A673 (cell line): ENCODE measurements at regions not wholly inside any gene's neighbourhood (a gene's known extent, or its start where the extent isn't known, plus 50 kb on each side); places are given as distances from the start of the nearest gene placed in this dataset.
"Not testable (repeated sequence)": the region's sequence is repeated elsewhere in the genome, so short reads cannot be mapped to it uniquely, and the experiment has no call there.

Source experiments
- EZH2 ChIP-seq: fragments of 200-600 bp; sonication (generic); IDR thresholded peaks from 2 replicates; pipeline ENCODE4 v1.6.1; 2017; ENCODE audit warnings: borderline replicate concordance, low read depth, mild to moderate bottlenecking, mixed read lengths, antibody characterized with exemption, low read length; ENCODE audit not compliant: poor library complexity, severe bottlenecking
- TF ChIP-seq, protein P1 (sequence below): fragments of 300-800, 200-600 bp; sonication (generic); conservative IDR thresholded peaks from 2 replicates; pipeline ENCODE4 v1.5.1; 2017; ENCODE audit warnings: low read depth, mild to moderate bottlenecking, antibody characterized with exemption, low read length, moderate library complexity, mixed read lengths

DNA sequence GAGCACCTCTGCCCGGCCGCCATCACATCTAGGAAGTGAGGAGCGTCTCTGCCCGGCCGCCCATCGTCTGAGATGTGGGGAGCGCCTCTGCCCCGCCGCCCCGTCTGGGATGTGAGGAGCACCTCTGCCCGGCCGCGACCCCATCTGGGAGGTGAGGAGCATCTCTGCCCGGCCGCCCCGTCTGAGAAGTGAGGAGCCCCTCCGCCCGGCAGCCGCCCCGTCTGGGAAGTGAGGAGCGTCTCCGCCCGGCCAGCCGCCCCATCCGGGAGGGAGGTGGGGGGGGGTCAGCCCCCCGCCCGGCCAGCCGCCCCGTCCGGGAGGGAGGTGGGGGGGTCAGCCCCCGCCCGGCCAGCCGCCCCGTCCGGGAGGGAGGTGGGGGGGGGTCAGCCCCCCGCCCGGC, 119.4 kb upstream of the UGP2 start:
- TF ChIP-seq, protein P1, sequence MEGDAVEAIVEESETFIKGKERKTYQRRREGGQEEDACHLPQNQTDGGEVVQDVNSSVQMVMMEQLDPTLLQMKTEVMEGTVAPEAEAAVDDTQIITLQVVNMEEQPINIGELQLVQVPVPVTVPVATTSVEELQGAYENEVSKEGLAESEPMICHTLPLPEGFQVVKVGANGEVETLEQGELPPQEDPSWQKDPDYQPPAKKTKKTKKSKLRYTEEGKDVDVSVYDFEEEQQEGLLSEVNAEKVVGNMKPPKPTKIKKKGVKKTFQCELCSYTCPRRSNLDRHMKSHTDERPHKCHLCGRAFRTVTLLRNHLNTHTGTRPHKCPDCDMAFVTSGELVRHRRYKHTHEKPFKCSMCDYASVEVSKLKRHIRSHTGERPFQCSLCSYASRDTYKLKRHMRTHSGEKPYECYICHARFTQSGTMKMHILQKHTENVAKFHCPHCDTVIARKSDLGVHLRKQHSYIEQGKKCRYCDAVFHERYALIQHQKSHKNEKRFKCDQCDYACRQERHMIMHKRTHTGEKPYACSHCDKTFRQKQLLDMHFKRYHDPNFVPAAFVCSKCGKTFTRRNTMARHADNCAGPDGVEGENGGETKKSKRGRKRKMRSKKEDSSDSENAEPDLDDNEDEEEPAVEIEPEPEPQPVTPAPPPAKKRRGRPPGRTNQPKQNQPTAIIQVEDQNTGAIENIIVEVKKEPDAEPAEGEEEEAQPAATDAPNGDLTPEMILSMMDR = not testable (repeated sequence)
- not testable (repeated sequence) for TF ChIP-seq EZH2
